Lower lobe of right lung (tissue), 2 donors: ENCODE measurements at regions not wholly inside any gene's neighbourhood (a gene's known extent, or its start where the extent isn't known, plus 50 kb on each side); places are given as distances from the start of the nearest gene placed in this dataset.

Experiments used
- ATAC-seq, 2 donors: fragments of 200-7000 bp; cut with Tn5 transposase; one replicate each; pipeline ENCODE4 v1.9.1; 2020 to 2022; ENCODE audit warnings: mild to moderate bottlenecking in 2 of 2, moderate library complexity in 2 of 2
- DNase-seq: peaks from one replicate; pipeline ENCODE4 v3.0.0-alpha.2; 2020
- H3K27ac ChIP-seq: fragments of 200-600 bp; one replicate; pipeline ENCODE4 v1.8.0; 2022
- H3K27me3 ChIP-seq: fragments of 200-600 bp; one replicate; pipeline ENCODE4 v1.8.0; 2022; ENCODE audit warnings: low read depth
- H3K36me3 ChIP-seq: fragments of 200-600 bp; one replicate; pipeline ENCODE4 v1.8.0; 2022; ENCODE audit warnings: mild to moderate bottlenecking
- H3K4me1 ChIP-seq: fragments of 200-600 bp; one replicate; pipeline ENCODE4 v1.8.0; 2022
- H3K4me3 ChIP-seq: fragments of 200-600 bp; one replicate; pipeline ENCODE4 v1.8.0; 2022; ENCODE audit warnings: mild to moderate bottlenecking
- H3K9me3 ChIP-seq: fragments of 200-600 bp; one replicate; pipeline ENCODE4 v1.8.0; 2022
- CTCF ChIP-seq: fragments of 200-600 bp; IDR thresholded peaks from one replicate; pipeline ENCODE4 v1.8.0; 2022; ENCODE audit warnings: antibody characterized with exemption, mild to moderate bottlenecking
- intact Hi-C: fragments of 100-400 bp; cut with DNase I; formaldehyde crosslinking; loops from one replicate; pipeline ENCODE4 v1.11.0; 2022
- donor health status: DM: no; HTN: yes; CAD: no; lungs with severe emphysema.

GRCh38 chr1:95518310-95518709, 284.3 kb downstream of the RWDD3 start:
- ATAC-seq (no peak), DNase-seq (no peak)
- no peaks in the 10 kb centered on the region for H3K4me1 ChIP-seq
- H3K27me3 ChIP-seq, result no peaks in the 10 kb centered on the region
- H3K27ac ChIP-seq, result no peak overlapping the region
- TF ChIP-seq CTCF, result no peak
- no peak overlapping the region for H3K4me3 ChIP-seq
- H3K36me3 ChIP-seq, result no peaks in the 10 kb centered on the region
- intact Hi-C loops, result no loop called here
- no peaks in the 10 kb centered on the region for H3K9me3 ChIP-seq

GRCh38 chr1:95520390-95520789, 286.4 kb downstream of the RWDD3 start:
- H3K4me3 ChIP-seq, result no peak overlapping the region
- H3K27ac ChIP-seq, result no peak overlapping the region
- intact Hi-C loops, result no loop called here
- no peak for TF ChIP-seq CTCF
- H3K4me1 ChIP-seq, result no peaks in the 10 kb centered on the region
- no peaks in the 10 kb centered on the region for H3K27me3 ChIP-seq
- no peak for ATAC-seq
- no peak for DNase-seq
- H3K9me3 ChIP-seq, result peaks cover 14% of the 10 kb centered on the region
- no peaks in the 10 kb centered on the region for H3K36me3 ChIP-seq

- H3K4me1 ChIP-seq, result no peaks in the 10 kb centered on the region
These were observed 298.3 kb downstream of the RWDD3 start for GRCh38 chr1:95532335-95532734.

GRCh38 chr1:95534985-95535384, 301.0 kb downstream of the RWDD3 start:
- intact Hi-C loops, result no loop called here
- TF ChIP-seq CTCF, result no peak
- Histone ChIP-seq H3K27ac (no peak overlapping the region), H3K36me3 (no peaks in the 10 kb centered on the region), H3K9me3 (no peaks in the 10 kb centered on the region), H3K27me3 (no peaks in the 10 kb centered on the region), H3K4me3 (no peak overlapping the region), H3K4me1 (no peaks in the 10 kb centered on the region)
- ATAC-seq (peak; percentile 21 to 56), DNase-seq (no peak)

More at GRCh38 chr1:95532335-95532734, 298.3 kb downstream of the RWDD3 start:
- TF ChIP-seq CTCF, result no peak
- H3K36me3 ChIP-seq, result no peaks in the 10 kb centered on the region
- H3K27me3 ChIP-seq, result no peaks in the 10 kb centered on the region
- H3K4me3 ChIP-seq, result no peak overlapping the region
- ATAC-seq (no peak), DNase-seq (no peak)
- intact Hi-C loops, result no loop called here
- no peak overlapping the region for H3K27ac ChIP-seq
- H3K9me3 ChIP-seq, result no peaks in the 10 kb centered on the region

- H3K27me3 ChIP-seq, result no peaks in the 10 kb centered on the region
- H3K9me3 ChIP-seq, result no peaks in the 10 kb centered on the region
- no peak overlapping the region for H3K4me3 ChIP-seq
- intact Hi-C loops, result no loop called here
- TF ChIP-seq CTCF, result no peak
- H3K27ac ChIP-seq, result no peak overlapping the region
- peak in 1 of 2 donors; percentile 29 for ATAC-seq
- DNase-seq, result no peak
- H3K36me3 ChIP-seq, result no peaks in the 10 kb centered on the region
- H3K4me1 ChIP-seq, result no peaks in the 10 kb centered on the region
These were observed 301.6 kb downstream of the RWDD3 start for GRCh38 chr1:95535614-95536013.

GRCh38 chr1:95536501-95536900, 302.5 kb downstream of the RWDD3 start:
- Histone ChIP-seq H3K27me3 (no peaks in the 10 kb centered on the region), H3K36me3 (no peaks in the 10 kb centered on the region)

More at GRCh38 chr1:95536501-95536900, 302.5 kb downstream of the RWDD3 start:
- no peak for TF ChIP-seq CTCF
- Histone ChIP-seq H3K9me3 (no peaks in the 10 kb centered on the region), H3K4me3 (no peak overlapping the region), H3K27ac (no peak overlapping the region), H3K4me1 (no peaks in the 10 kb centered on the region)
- intact Hi-C loops, result no loop called here
- no peak for ATAC-seq
- DNase-seq, result no peak
